NCI-H526 treated with DMSO at 0.1 percent for 48 hours (cell line): ENCODE measurements at regions not wholly inside any gene's neighbourhood (a gene's known extent, or its start where the extent isn't known, plus 50 kb on each side); places are given as distances from the start of the nearest gene placed in this dataset.

Experiments
- DNase-seq: peaks from one replicate; lab custom pipeline; 2025; lab: John Stamatoyannopoulos, UW

DNA sequence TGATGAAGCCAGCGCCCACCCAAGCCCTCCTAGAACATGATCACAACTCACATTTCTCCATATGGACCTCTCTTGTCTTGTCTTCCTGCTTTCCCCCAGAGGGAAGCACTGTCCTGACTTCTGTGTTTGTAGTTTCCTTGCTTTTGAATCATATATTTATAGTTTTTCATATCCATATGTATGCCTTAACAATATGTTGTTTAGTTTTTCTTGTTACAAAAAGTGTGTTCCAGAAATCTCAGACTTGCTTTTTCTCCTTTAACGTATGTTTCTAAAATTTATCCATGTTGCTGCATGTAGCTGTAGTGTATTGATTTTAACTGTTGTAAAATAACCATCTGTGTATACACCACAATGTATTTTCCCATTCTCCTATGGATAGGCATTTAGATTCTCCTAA lies 182.0 kb upstream of the SMIM23 start:
- no peak for DNase-seq

- no peak for DNase-seq
Measured at GRCh38 chr5:171604195-171604594, 181.4 kb upstream of the SMIM23 start.

GRCh38 chr5:171606414-171607024 lies 179.1 kb upstream of the SMIM23 start:
- DNase-seq = no peak

- no peak for DNase-seq
Measured at GRCh38 chr5:171607863-171608262, 177.8 kb upstream of the SMIM23 start.

GRCh38 chr5:171609806-171610452 lies 175.7 kb upstream of the SMIM23 start:
- no peak for DNase-seq

DNA sequence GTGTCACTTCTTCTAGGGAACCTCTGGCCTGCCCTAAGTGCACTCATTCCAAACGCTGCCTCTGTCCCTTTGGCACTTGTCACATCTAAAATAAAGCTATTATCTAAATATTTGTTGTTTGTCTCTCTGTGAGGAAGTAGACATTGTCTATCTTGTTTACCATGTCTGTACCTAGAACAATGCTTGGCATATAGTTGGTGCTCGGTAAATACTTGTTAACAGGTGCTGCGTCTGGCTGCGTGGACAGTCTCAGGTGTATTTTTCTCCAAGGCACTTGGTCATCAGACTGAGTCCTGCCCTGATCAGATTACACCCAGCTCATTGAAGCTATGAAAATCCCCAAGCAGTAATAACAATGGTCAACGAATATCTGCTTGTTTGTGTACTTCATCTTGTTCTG lies 174.9 kb upstream of the SMIM23 start:
- no peak for DNase-seq

GRCh38 chr5:171612749-171613148 lies 172.9 kb upstream of the SMIM23 start:
- no peak for DNase-seq

DNA sequence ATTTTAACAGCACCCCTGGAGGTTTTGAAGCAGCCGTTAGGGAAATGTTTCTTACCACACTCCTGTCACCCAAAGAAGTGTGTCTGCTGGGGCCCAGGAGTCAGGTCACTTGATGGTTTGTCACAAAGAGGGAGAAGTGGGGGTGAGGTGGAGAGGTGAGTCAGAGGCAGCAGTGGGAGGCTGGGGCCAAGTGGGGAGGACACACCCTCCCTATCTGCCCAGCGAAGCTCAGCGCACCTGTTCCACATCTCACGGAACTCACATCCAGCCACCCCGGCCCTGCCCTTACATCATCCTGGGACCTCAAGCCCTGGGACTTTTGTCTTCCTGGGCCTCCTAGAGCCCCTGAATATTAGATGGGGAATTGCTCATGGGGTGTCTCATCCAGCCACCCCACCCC lies 171.1 kb upstream of the SMIM23 start:
- DNase-seq = no peak

- DNase-seq = no peak
Measured at GRCh38 chr5:171614971-171615653, 170.5 kb upstream of the SMIM23 start.

GRCh38 chr5:171615705-171616640 lies 169.6 kb upstream of the SMIM23 start:
- DNase-seq = no peak

GRCh38 chr5:171617266-171617665 lies 168.4 kb upstream of the SMIM23 start:
- no peak for DNase-seq

DNA sequence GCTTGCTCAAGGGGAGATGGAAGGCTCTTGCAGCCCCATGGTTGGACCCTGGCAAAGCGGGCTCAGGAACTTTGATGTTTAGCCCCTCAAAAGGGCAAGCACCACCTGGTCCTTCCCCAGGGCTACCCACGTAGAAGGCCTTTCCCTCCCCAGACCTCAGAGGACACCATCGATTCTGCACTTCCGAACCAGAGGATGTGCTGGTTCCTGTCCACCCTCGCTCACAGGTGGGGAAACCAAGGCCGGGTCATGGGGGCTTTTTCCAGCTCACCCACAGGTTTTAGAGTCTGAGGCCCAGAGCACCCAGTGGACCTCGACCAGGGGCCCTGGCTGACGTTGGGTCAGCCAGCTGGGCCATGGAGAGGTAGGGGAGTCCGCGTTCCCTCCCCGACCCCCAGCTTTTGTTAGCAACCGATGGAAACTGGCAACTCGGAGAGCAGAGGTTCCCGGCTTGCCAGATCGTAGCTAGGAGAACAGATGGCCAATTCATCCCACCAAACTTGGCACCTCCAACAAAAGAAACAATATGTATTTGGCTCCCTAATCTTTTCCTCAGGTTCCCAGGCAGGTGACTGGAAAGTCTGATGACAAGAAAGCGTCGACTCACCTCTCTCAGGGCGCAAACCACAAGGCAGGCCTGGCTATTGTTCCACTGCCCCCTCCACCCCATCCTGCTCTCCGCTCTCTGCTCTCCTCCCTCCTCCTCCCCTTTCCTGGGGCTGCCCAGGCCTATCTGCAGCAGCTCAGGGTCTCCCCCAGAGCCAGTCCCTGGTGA lies 167.6 kb upstream of the SMIM23 start:
- no peak for DNase-seq

- no peak for DNase-seq
Measured at GRCh38 chr5:171619196-171619595, 166.4 kb upstream of the SMIM23 start.

GRCh38 chr5:171619744-171620143 lies 165.9 kb upstream of the SMIM23 start:
- DNase-seq = no peak

DNA sequence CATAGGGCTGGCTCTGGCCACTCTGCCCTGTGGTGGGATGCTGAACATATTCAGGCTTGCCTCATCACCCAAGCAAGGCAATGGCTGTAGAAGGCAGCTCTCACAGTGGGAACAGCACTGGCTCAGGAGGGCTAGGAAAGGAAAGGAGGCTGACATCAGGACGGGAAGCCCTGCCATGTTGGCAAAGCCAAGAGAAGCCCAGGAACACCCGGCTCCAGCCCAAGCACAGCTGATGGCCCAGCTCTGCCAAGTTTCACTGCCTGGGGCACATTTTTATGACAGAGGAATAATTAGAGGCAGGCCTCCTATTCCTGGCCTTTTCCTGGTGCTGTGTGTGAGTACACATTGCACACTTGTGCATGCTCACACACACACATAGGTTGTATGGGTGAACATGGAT lies 163.6 kb upstream of the SMIM23 start:
- DNase-seq = no peak

DNA sequence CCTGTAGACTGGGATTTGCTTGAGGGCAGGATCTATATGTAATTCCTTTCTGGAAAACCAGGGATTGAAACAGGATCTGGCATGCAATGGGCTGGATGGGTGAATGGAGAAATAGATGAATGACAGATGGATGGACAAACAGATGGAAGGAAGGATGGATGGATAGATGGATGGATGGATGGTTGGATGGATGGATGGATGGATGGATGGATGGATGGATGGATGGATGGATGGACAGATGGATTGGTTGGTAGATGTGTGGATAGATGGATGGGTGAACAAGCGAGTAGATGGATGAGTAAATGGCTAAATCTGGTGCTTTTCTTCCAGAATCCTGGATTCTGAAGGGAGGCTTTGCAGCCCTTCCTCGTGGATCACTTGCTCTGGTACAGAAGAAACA lies 162.5 kb upstream of the SMIM23 start:
- DNase-seq = no peak

- no peak for DNase-seq
Measured at GRCh38 chr5:171623551-171624097, 162.0 kb upstream of the SMIM23 start.

DNA sequence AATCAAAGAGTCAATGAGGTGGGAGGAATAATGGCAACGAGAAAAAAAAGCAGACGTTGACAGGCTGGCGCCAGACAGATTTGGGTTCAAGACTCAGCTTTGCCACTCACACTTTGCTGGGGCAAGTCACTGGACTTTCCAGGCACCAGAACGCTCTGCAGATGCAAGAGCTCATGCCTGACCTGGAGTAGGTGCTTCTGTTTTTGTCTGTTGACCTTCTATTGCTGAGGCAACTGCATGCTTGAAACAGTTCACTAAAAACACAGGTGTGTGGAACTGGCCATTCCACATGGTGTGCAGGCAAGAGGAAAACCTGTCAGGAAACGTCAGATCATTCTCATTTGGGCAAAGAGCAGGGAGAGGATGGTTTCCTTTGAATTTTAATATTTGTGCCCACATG lies 161.2 kb upstream of the SMIM23 start:
- DNase-seq = no peak

DNA sequence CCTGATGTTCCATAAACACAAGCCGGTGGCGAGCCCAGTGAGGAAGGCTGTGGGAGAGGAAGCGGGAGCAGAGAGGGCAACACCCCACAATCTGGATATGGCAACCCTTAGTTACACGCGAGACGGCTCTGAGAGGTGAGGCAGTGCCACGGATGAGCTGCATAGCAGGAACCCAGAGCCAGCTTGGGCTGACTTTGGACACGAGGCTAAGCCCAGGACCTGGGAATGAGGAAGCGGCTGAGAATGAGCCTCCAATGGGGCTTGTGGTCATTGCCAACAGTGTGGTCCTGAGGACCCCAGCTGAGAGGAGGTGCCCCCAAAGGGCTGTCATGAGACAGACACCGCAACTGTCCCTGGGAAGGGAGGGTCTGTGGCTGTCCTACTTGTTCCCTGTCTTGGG lies 160.0 kb upstream of the SMIM23 start:
- DNase-seq = no peak

GRCh38 chr5:171627936-171628632 lies 157.5 kb upstream of the SMIM23 start:
- no peak for DNase-seq

GRCh38 chr5:171628633-171628974 lies 157.0 kb upstream of the SMIM23 start:
- no peak for DNase-seq
